RWPE1 (cell line): ENCODE measurements at regions not wholly inside any gene's neighbourhood (a gene's known extent, or its start where the extent isn't known, plus 50 kb on each side); places are given as distances from the start of the nearest gene placed in this dataset.

Experiments
- CTCF ChIA-PET: fragments of 350-600 bp; sonication (Branson Sonifier 250); formaldehyde crosslinking; extraction: SDS; loops from one replicate; lab custom pipeline; 2021; lab: Yijun Ruan, JAX
- POLR2A ChIA-PET: fragments of 400-600 bp; formaldehyde crosslinking; extraction: SDS; loops from one replicate; lab custom pipeline; 2020; ENCODE audit warnings: antibody characterized with exemption; ENCODE audit not compliant: low non-redundant PET; lab: Yijun Ruan, JAX
- DNase-seq: peaks from one replicate; pipeline ENCODE4 v3.0.0; 2012; ENCODE audit warnings: low spot score
- H3K27ac ChIP-seq: fragments of 450-650 bp; 2 replicates; pipeline ENCODE4 v1.5.1; 2017
- CTCF ChIP-seq: fragments of 450-650 bp; conservative IDR thresholded peaks from 2 replicates; pipeline ENCODE4 v1.5.1; 2017; ENCODE audit warnings: low read depth, mild to moderate bottlenecking

GRCh38 chr13:83215627-83216026, 666.6 kb downstream of the SLITRK1 start:
- DNase-seq, result peak; percentile 28
- no peak overlapping the region for H3K27ac ChIP-seq
- POLR2A ChIA-PET, result no interaction called here
- CTCF ChIA-PET, result no interaction called here
- no peak for TF ChIP-seq CTCF

- DNase-seq, result no peak
- TF ChIP-seq CTCF, result no peak
- ChIA-PET POLR2A (no interaction called here), CTCF (no interaction called here)
- H3K27ac ChIP-seq, result no peak overlapping the region
Measured at GRCh38 chr13:83214452-83214851, 667.8 kb downstream of the SLITRK1 start.

- H3K27ac ChIP-seq, result no peak overlapping the region
- POLR2A ChIA-PET, result no interaction called here
- CTCF ChIA-PET, result no interaction called here
- no peak for DNase-seq
- TF ChIP-seq CTCF, result no peak
Measured at GRCh38 chr13:83211301-83211700, 671.0 kb downstream of the SLITRK1 start.

GRCh38 chr13:83204886-83205285, 677.4 kb downstream of the SLITRK1 start:
- POLR2A ChIA-PET, result no interaction called here
- no peak for TF ChIP-seq CTCF
- CTCF ChIA-PET, result interaction anchor here (0.6 kb wide), 1 partner anchor 1808 kb away, joined by 3 read pairs; no protein-coding TSS in a partner anchor
- no peak overlapping the region for H3K27ac ChIP-seq
- no peak for DNase-seq

- no peak for DNase-seq
- H3K27ac ChIP-seq, result no peak overlapping the region
- no peak for TF ChIP-seq CTCF
- ChIA-PET POLR2A (no interaction called here), CTCF (interaction anchor here (0.6 kb wide), 1 partner anchor 120 kb away, joined by 3 read pairs; no protein-coding TSS in a partner anchor)
Measured at GRCh38 chr13:83201506-83201905, 680.8 kb downstream of the SLITRK1 start.

- H3K27ac ChIP-seq, result no peak overlapping the region
- DNase-seq, result no peak
- ChIA-PET POLR2A (no interaction called here), CTCF (no interaction called here)
- no peak for TF ChIP-seq CTCF
Measured at GRCh38 chr13:83197316-83197715, 685.0 kb downstream of the SLITRK1 start.

- POLR2A ChIA-PET, result no interaction called here
- CTCF ChIA-PET, result no interaction called here
- no peak for DNase-seq
- H3K27ac ChIP-seq, result no peak overlapping the region
- TF ChIP-seq CTCF, result no peak
Measured at GRCh38 chr13:83190020-83190419, 692.3 kb downstream of the SLITRK1 start.
